ENCODE measurements at regions not wholly inside any gene's neighbourhood (a gene's known extent, or its start where the extent isn't known, plus 50 kb on each side); places are given as distances from the start of the nearest gene placed in this dataset.

GRCh38 chr1:181390410-181391077 is 92.8 kb upstream of the CACNA1E start:
- DNase-seq (ENCODE audit: low read depth) = no peak

- DNase-seq (ENCODE audit: low read depth) = no peak
These were observed 91.9 kb upstream of the CACNA1E start for GRCh38 chr1:181391301-181391900.

- DNase-seq (ENCODE audit: low read depth) = no peak
These were observed 91.2 kb upstream of the CACNA1E start for GRCh38 chr1:181392133-181392532.

GRCh38 chr1:181392613-181393220 is 90.6 kb upstream of the CACNA1E start:
- DNase-seq (ENCODE audit: low read depth) = no peak

GRCh38 chr1:181394766-181395165 is 88.6 kb upstream of the CACNA1E start:
- no peak for DNase-seq (ENCODE audit: low read depth)

GRCh38 chr1:181396171-181396670 is 87.1 kb upstream of the CACNA1E start:
- peak; percentile 1 for DNase-seq (ENCODE audit: low read depth)

- DNase-seq (ENCODE audit: low read depth) = no peak
These were observed 86.5 kb upstream of the CACNA1E start for GRCh38 chr1:181396811-181397210.

GRCh38 chr1:181397845-181398244 is 85.5 kb upstream of the CACNA1E start:
- no peak for DNase-seq (ENCODE audit: low read depth)

- no peak for DNase-seq (ENCODE audit: low read depth)
These were observed 84.8 kb upstream of the CACNA1E start for GRCh38 chr1:181398544-181398943.

- no peak for DNase-seq (ENCODE audit: low read depth)
These were observed 77.7 kb upstream of the CACNA1E start for GRCh38 chr1:181405584-181405983.

GRCh38 chr1:181406989-181407388 is 76.3 kb upstream of the CACNA1E start:
- DNase-seq (ENCODE audit: low read depth) = no peak

GRCh38 chr1:181409981-181410380 is 73.3 kb upstream of the CACNA1E start:
- DNase-seq (ENCODE audit: low read depth) = no peak

GRCh38 chr1:181412746-181413145 is 70.6 kb upstream of the CACNA1E start:
- no peak for DNase-seq (ENCODE audit: low read depth)

GRCh38 chr1:181413195-181413815 is 70.0 kb upstream of the CACNA1E start:
- no peak for DNase-seq (ENCODE audit: low read depth)

GRCh38 chr1:181413836-181414235 is 69.5 kb upstream of the CACNA1E start:
- DNase-seq (ENCODE audit: low read depth) = no peak

GRCh38 chr1:181416268-181416860 is 67.0 kb upstream of the CACNA1E start:
- DNase-seq (ENCODE audit: low read depth) = no peak

- no peak for DNase-seq (ENCODE audit: low read depth)
These were observed 65.4 kb upstream of the CACNA1E start for GRCh38 chr1:181417915-181418314.

- DNase-seq (ENCODE audit: low read depth) = no peak
These were observed 59.9 kb upstream of the CACNA1E start for GRCh38 chr1:181423301-181423918.

GRCh38 chr1:181424786-181425403 is 58.4 kb upstream of the CACNA1E start:
- DNase-seq (ENCODE audit: low read depth) = peak; percentile 60

GRCh38 chr1:181425566-181425965 is 57.8 kb upstream of the CACNA1E start:
- DNase-seq (ENCODE audit: low read depth) = no peak

GRCh38 chr1:181429462-181429861 is 53.9 kb upstream of the CACNA1E start:
- DNase-seq (ENCODE audit: low read depth) = no peak

Data from stimulated activated CD8-positive, alpha-beta memory T cell treated with anti-CD3 and anti-CD28 coated beads, Interleukin-4, amount 100 ng/mL, for 24 hours (primary cell).